Testis (tissue), 2 donors: ENCODE measurements at regions not wholly inside any gene's neighbourhood (a gene's known extent, or its start where the extent isn't known, plus 50 kb on each side); places are given as distances from the start of the nearest gene placed in this dataset.

Experiments
- DNase-seq: peaks from one replicate; pipeline ENCODE4 v3.0.0-alpha.2; 2019
- H3K27ac ChIP-seq, 2 donors: fragments of 200-600 bp; sonication (generic); one replicate each; pipeline ENCODE4 v1.5.1; 2019
- H3K27me3 ChIP-seq: fragments of 200-600 bp; sonication (generic); one replicate; pipeline ENCODE4 v1.5.1; 2019
- H3K36me3 ChIP-seq: fragments of 200-600 bp; sonication (generic); one replicate; pipeline ENCODE4 v1.5.1; 2017; ENCODE audit warnings: low read depth; ENCODE audit errors: missing control alignments
- H3K4me1 ChIP-seq: fragments of 200-600 bp; sonication (generic); one replicate; pipeline ENCODE4 v1.5.1; 2019
- H3K4me3 ChIP-seq, 2 donors: fragments of 200-600 bp; sonication (generic); one replicate each; pipeline ENCODE4 v1.5.1; 2017 to 2019
- H3K9me3 ChIP-seq: fragments of 200-600 bp; sonication (generic); one replicate; pipeline ENCODE4 v1.5.1; 2017
- POLR2A ChIP-seq: fragments of 450-650 bp; IDR thresholded peaks from one replicate; pipeline ENCODE4 v1.6.1; 2017; ENCODE audit warnings: antibody characterized with exemption, mild to moderate bottlenecking, moderate library complexity
- WGBS, 2 donors: methylation state at CpG; one replicate each; pipeline ENCODE4 v1.1.5; 2018; 5-methylcytosine and 5-hydroxymethylcytosine counted together
- intact Hi-C: fragments of 100-400 bp; cut with DNase I; formaldehyde crosslinking; loops from one replicate; pipeline ENCODE4 v1.15.1; 2023; ENCODE audit warnings: low total_unique reads
- TF ChIP-seq, protein P1 (sequence below), 3 experiments: fragments of 450-650 bp in 2 of 3; fragments of 200-600 bp in 1 of 3; sonication (generic) in 1 of 3; IDR thresholded peaks; one replicate each; pipeline ENCODE4 v1.5.1; 2016 to 2019; ENCODE audit warnings: antibody characterized with exemption in 3 of 3, mild to moderate bottlenecking in 2 of 3, moderate library complexity in 1 of 3

DNA sequence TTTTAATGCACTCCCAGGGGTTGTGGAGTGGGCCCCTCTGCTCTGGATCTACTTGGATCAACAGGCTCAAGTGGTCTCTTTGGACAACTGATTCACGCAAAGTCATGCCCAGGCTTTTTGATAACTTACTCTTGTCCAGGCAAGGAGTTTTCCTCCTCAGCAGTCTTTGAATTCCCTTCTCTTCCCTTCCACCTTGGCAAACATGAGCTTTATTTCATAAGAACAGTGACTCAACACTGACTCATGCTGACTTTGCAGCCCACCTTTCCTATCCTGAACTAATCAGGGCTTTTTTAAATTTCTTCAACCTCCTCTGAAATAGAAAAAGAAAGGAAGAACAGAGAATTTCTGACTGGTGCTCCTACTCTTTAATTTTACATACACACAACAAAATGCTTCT is 132.1 kb upstream of the LDB2 start:
- Histone ChIP-seq H3K27me3 (no peaks in the 10 kb centered on the region), H3K27ac (no peak overlapping the region), H3K36me3 (no peaks in the 10 kb centered on the region), H3K4me1 (no peaks in the 10 kb centered on the region), H3K4me3 (no peak overlapping the region), H3K9me3 (no peaks in the 10 kb centered on the region)
- DNase-seq: no peak
- no peak for TF ChIP-seq POLR2A
- TF ChIP-seq, protein P1, sequence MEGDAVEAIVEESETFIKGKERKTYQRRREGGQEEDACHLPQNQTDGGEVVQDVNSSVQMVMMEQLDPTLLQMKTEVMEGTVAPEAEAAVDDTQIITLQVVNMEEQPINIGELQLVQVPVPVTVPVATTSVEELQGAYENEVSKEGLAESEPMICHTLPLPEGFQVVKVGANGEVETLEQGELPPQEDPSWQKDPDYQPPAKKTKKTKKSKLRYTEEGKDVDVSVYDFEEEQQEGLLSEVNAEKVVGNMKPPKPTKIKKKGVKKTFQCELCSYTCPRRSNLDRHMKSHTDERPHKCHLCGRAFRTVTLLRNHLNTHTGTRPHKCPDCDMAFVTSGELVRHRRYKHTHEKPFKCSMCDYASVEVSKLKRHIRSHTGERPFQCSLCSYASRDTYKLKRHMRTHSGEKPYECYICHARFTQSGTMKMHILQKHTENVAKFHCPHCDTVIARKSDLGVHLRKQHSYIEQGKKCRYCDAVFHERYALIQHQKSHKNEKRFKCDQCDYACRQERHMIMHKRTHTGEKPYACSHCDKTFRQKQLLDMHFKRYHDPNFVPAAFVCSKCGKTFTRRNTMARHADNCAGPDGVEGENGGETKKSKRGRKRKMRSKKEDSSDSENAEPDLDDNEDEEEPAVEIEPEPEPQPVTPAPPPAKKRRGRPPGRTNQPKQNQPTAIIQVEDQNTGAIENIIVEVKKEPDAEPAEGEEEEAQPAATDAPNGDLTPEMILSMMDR (IDR thresholded peaks at IDR 0.05): no peak
- intact Hi-C loops: no loop called here
- WGBS, 2 donors: 88 to 93% methylated on average over 1 of the region's 1 CpG

DNA sequence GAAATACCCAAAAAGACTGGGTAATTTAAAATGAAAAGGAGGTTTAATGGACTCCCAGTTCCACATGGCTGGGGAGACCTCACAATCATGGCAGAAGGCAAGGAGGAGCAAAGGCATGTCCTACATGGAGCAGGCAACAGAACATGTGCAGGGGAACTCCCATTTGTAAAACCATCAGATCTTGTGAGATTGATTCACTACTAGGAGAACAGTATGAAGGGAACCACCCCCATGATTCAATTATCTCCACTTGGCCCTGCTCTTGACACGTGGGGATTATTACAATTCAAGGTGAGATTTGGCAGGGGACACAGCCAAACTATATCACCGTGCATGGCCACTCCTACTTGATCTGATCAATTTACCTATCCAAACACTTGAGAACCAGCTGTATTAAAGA is 131.5 kb upstream of the LDB2 start:
- Histone ChIP-seq H3K27me3 (no peaks in the 10 kb centered on the region), H3K4me1 (no peaks in the 10 kb centered on the region), H3K9me3 (no peaks in the 10 kb centered on the region), H3K4me3 (no peak overlapping the region), H3K27ac (no peak overlapping the region), H3K36me3 (no peaks in the 10 kb centered on the region)
- 88 to 97% methylated on average over 2 of the region's 2 CpGs for WGBS, 2 donors
- intact Hi-C loops: no loop called here
- TF ChIP-seq, protein P1 (IDR thresholded peaks at IDR 0.05): no peak
- no peak for TF ChIP-seq POLR2A
- DNase-seq: no peak

DNA sequence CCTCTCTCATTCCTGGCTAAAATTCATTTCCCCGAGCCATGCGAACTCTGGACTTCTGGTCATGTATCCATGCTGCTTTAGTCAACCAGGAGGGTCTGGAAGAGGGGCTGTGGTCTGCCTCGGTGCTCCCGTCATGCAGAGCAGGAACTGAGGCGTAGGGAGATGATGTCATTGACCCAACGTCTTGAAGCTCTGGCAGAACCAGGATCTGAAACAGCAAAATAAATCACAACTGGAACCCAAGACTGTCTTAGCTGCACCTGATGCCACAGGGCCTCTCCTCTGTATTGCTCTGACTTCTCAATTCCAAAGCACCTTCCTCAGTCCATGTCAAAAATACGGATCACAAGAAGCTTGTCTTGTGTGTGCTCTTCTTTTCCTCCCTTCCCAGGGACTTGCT is 131.0 kb upstream of the LDB2 start:
- Histone ChIP-seq H3K27me3 (no peaks in the 10 kb centered on the region), H3K9me3 (no peaks in the 10 kb centered on the region), H3K36me3 (no peaks in the 10 kb centered on the region), H3K27ac (no peak overlapping the region), H3K4me1 (no peaks in the 10 kb centered on the region), H3K4me3 (no peak overlapping the region)
- intact Hi-C loops: no loop called here
- 80 to 92% methylated on average over 7 of the region's 7 CpGs for WGBS, 2 donors
- TF ChIP-seq, protein P1 (IDR thresholded peaks at IDR 0.05): no peak
- no peak for TF ChIP-seq POLR2A
- DNase-seq: no peak

DNA sequence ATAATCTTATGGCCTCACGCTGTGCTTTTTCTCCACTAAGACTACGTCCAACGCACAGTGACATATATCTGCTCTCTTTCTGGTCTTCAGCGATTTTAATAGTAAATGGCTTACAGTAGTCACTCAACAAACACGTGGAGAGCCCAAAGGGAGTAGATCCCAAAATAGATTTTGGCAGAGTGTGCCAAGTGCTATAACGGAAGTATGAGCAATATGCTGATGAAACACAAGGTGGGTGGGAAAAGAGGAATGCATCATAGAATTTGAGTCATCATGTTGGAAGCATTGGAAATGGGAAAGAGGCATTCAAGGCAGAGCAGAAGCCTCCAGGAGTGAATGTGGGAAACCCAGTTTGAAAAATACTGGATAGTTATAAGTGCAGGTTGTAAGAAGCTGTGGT is 129.1 kb upstream of the LDB2 start:
- Histone ChIP-seq H3K4me1 (no peaks in the 10 kb centered on the region), H3K27ac (no peak overlapping the region), H3K9me3 (no peaks in the 10 kb centered on the region), H3K36me3 (no peaks in the 10 kb centered on the region), H3K4me3 (no peak overlapping the region), H3K27me3 (no peaks in the 10 kb centered on the region)
- no peak for TF ChIP-seq POLR2A
- TF ChIP-seq, protein P1 (IDR thresholded peaks at IDR 0.05): no peak
- WGBS, 2 donors: 69 to 76% methylated on average over 6 of the region's 6 CpGs
- no peak for DNase-seq
- intact Hi-C loops: no loop called here

DNA sequence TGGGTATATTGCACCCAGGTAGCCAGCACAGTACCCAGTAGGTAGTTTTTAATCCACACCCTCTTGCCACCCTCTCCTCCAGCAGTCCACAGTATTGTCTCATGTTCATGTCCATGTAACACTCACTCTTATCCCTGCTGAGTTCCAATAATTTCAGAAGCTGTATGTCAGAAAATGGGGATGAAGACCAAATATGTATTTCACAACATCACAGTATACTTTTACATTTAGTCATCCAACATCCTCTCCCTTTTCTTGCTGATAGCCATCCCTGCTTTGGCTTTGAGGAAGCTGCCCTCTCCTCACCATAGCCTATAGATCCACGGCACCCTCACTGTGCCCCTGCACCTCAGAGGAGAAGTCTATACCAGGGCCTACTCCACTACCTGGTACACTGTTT is 126.0 kb upstream of the LDB2 start:
- WGBS, 2 donors: 94 to 95% methylated on average over 1 of the region's 1 CpG
- no peak for DNase-seq
- Histone ChIP-seq H3K4me3 (no peak overlapping the region), H3K27ac (no peak overlapping the region), H3K4me1 (no peaks in the 10 kb centered on the region), H3K9me3 (no peaks in the 10 kb centered on the region), H3K27me3 (no peaks in the 10 kb centered on the region), H3K36me3 (no peaks in the 10 kb centered on the region)
- intact Hi-C loops: no loop called here
- no peak for TF ChIP-seq POLR2A
- TF ChIP-seq, protein P1 (IDR thresholded peaks at IDR 0.05): no peak
